NCI-H2227 treated with DMSO at 0.1 percent for 48 hours (cell line): ENCODE measurements at regions not wholly inside any gene's neighbourhood (a gene's known extent, or its start where the extent isn't known, plus 50 kb on each side); places are given as distances from the start of the nearest gene placed in this dataset.
"Not testable (repeated sequence)": the region's sequence is repeated elsewhere in the genome, so short reads cannot be mapped to it uniquely, and the experiment has no call there.

Experiments
- DNase-seq: peaks from one replicate; lab custom pipeline; 2025; lab: John Stamatoyannopoulos, UW

DNA sequence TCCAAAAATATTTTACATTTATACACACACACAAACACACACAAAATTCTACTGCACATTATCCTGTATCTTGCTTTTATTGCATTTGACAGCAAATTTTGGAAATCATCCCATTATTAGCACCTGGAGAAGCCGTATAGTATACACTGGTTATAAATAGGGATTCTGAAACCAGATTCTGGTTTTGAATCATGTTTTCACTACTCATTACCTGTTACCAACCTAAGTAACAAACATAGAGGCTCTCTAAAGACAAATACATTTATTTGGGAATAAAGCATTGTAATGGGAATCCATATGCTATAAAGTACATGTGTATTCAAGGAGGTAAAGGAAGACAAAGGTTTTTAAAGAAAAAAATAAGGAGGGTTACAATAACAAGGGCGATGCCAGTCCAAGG is 106.8 kb downstream of the OR2B2 start:
- no peak for DNase-seq

DNA sequence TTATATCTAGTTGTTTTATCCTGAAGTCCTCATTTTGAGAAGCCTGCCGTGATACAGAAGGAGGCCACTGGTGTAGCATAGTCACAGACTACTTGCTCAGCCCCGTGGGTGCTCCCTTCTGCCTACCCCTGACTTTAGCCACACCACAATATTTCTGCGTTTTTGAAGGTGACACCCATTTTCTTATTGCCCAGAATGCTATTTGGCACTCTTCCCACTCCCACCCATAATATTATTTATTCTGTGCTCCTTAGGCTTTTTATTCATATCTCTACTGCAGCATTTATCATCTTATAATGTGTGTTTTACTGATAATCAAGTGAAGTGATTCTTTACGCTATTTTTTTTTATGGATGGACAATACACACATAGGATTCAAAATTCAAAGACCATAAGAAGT is 107.3 kb downstream of the OR2B2 start:
- no peak for DNase-seq

DNA sequence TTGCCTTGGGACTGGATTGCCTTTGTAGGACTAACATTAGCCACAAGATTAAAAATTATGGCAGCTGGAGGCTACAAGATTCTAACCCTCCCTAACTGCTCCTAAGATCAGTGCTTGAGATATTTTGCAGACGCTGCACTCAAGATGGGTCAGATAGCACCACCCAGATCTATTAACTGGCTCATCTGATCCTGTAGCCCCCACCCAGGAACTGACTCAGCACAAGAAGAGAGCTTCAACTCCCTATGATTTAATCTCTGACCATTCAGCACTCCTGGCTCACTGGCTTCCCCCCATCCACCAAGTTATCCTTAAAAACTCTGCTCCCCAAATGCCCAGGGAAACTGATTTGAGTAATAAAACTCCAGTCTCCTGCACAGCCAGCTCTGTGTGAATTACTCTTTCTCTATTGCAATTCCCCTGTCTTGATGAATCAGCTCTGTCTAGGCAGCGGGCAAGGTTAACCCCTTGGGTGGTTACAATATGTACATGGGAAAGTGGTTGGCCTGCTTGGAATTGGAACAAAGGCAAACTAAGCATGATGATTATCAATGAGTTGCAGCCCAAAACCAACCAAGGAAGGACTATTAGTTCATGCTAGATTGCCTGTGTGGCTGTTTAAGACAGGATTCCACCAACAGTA is 111.3 kb downstream of the OR2B2 start:
- no peak for DNase-seq

DNA sequence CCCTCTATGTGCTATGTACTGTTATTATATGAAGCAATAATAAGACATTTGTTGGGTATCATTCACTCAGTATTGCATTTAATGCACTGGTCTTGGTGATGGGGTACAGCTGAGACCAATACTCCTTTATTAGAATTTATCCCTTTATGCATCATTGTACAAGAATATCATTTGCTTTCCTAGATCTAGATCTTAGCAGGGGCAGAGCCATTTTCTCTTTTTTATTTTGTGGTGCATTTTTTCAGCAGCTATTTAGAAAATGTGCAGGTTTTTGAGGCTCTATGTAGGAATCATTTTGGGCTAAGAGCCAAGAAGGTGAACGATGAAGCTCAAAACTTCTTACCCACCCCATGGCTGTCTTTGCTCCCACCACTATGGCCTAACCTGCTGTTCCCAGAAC is 114.2 kb downstream of the OR2B2 start:
- DNase-seq: no peak

DNA sequence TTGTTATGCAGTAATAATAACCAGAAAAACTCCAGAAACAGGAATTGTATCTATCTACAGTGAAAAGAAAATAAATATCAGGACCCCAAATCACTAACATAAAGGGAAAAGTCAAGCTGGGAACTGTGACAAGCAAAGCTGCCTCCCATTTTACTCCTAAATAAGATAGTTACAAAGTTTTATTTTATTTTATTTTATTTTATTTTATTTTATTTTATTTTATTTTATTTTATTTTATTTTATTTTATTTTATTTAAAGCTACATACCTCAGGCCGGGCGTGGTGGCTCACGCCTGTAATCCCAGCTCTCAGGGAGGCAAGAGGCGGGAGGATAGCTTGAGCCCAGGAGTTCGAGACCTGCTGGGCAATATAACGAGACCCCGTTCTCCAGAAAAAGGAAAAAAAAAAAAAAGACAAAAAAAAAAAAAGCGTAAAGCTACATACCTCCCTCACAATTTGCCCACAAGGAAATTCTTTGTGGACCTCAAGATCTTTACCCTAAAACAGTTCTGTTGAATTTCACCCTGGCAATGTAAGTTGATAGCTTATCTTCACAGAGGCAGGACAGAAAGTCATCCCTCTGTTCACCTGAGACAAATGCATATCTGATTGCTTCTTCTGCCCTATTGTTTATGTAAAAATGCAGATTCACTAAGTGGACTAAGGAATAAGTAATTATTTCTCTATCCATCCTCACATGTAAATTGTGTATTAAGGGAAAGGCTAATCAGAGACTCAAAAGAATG is 115.3 kb downstream of the OR2B2 start:
- not testable (repeated sequence) for DNase-seq

DNA sequence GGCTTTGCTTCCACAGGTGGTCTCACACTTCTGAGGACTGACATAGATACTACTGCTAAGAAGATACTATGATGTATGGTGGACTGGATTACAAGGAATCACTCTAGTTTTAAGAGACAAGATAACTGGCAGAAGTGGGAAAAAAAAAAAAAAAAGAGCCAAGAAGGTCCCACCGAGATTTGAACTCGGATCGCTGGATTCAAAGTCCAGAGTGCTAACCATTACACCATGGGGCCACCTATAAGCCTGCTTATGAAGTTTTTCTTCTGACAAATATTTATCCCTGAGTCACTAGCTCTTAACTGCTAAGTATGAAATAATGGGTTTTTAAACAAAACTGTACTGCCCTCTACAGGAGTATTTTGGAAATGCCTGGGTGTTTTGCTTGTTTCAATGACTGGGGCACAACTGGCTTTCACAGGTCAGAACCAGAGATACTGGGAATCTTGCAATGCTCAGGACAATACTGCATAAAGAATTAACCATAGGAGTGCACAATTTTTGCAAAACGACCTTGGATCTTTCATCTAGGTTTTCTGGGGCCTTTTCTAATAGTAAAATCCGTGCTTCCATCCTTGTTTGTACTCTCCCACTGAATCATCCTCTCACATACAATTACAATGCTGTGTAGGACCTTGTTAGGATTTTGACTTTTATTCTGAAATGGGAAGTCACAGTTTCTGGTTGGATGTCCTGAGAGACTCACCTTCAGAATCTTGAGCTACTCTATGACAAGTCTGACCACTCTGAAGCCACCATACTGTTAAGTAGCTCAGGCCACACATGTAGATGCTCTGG is 116.3 kb downstream of the OR2B2 start:
- DNase-seq: peak; percentile 93

DNA sequence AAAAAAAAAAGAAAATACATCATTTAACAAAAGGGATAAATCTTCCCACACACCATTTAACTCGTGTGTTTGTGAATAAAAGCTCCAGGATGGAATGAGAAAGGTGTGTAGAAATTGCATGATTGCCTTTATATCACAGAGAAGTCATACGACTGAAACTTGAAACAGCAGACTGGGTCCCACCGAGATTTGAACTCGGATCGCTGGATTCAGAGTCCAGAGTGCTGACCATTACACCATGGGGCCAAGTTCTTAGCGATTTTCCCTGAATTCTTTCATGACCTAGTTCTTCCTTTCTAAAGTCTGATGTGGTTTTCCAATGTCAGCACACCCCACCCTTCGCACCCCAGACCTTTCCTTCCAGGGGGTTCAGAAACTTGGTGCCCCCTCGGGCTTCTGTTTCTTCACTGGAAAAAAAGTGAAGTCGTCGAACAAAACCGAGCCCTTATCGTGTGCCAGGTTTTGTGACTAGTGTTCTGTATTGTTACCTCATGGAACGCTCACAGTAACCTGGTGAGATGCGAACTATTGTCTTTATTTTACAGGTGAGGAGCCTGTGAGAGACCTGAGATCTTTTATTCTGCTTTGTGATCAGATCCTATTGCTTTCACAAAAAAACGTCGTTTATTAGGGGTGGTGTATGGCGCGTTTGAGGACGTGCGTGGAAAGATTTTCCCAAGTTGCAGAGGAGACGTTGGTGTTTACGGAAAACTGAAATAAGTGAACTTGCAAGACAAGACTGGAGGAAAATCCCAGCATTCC is 120.8 kb downstream of the OR2B2 start:
- DNase-seq: peak; percentile 82

DNA sequence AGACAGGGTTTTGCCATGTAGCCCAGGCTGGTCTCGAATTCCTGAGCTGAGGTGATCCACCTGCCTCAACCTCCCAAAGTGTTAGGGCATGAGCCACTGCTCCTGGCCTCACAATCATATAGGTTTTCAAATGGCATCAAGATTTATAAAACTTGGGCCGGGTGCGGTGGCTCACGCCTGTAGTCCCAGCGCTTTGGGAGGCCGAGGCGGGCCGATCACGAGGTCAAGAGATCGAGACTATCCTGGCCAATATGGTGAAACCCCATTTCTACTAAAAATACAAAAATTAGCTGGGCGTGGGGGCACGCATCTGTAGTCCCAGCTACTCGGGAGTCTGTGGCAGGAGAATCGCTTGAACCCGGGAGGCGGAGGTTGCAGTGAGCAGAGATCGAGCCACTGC is 123.8 kb downstream of the OR2B2 start:
- not testable (repeated sequence) for DNase-seq

DNA sequence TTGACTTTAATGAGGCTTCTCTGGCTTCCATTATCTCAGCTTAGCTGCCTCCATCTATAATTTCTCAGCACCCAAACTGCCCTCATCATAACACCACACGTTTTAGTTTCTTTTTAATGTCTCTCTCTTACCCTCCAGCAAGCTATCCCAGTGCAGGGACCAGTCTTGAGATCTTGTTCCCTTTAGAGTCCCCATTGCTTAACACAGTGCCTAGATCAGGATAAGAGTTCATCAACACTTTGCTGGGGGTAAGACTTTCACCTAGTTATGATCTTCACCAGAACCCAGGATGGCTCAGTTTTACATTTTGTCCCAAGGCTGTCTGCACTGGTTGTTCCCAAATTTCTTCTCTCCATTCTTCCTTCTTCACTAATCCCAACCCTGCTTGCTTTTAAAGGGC is 126.1 kb downstream of the OR2B2 start:
- no peak for DNase-seq

DNA sequence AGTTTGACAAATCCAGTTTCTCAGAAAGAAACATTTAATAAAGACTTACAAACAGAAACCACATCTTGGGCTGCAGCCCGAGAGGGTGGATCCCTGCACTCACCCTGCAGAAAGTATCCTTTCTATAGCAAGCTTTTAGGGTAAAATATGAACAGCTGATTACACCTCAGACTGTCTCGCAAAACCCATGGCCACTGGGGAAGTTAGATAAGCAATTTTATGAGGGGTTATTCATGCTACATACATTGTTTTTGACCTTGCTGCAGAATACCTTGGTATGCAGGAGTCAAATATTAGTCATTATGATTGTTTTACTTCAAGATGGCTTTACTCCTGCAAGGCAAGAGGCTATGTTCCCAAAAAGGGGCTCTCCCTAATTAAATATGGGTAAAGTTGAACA is 126.9 kb downstream of the OR2B2 start:
- no peak for DNase-seq

DNA sequence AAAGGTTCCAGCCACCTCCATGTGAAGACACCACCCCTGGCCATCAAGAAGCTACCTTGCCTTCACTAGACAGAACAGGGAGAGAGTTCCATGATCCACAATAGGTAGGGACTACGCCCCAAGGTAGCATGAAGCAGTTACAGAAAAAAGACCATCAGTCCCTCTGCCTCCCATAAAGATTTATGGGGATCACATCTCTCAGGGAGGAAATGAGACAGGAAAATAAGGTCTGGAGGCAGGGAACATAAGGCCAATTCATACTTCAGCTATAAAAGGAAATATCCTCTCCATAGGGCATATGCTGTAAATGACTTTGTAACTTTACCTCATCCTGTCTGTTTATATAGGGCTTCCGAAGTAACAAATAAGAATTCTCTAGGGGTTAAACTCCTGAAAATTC is 129.4 kb downstream of the OR2B2 start:
- no peak for DNase-seq

DNA sequence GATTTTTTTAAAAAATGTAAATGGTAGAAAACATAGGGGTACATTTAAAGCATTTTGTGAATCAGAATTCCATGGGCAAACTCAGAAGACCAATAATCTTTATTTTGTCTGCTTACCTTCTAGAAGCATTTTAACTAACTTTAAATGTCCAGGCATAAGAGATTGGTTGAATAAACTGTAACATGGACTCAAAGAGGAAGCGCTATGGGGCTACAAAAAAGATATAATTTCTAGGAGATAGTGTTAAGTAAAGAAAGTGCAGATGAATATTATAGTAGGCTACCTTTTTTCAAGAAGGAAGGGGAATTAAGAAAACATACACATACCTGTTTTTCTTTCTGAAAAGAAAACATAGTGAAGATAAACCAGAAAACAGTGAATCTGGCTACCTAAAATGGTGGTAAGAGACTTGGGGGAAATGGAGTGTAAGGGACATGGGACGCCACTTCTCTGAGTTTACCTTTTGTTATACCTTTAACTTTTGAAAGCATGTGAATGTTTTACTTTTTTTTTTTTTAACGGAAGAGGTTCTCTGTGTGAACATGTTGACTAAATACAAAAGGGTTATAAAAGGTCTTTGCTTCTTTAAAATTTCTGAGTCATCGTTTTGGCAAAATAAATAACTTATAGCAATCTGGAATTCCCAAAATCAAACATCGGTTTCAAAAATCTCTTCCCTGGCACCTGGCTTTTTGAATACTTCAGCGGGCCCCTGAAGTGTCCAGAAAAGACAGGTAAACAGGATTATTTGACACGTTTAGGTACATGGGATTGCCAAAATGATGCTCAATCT is 133.4 kb downstream of the OR2B2 start:
- peak; percentile 18 for DNase-seq

DNA sequence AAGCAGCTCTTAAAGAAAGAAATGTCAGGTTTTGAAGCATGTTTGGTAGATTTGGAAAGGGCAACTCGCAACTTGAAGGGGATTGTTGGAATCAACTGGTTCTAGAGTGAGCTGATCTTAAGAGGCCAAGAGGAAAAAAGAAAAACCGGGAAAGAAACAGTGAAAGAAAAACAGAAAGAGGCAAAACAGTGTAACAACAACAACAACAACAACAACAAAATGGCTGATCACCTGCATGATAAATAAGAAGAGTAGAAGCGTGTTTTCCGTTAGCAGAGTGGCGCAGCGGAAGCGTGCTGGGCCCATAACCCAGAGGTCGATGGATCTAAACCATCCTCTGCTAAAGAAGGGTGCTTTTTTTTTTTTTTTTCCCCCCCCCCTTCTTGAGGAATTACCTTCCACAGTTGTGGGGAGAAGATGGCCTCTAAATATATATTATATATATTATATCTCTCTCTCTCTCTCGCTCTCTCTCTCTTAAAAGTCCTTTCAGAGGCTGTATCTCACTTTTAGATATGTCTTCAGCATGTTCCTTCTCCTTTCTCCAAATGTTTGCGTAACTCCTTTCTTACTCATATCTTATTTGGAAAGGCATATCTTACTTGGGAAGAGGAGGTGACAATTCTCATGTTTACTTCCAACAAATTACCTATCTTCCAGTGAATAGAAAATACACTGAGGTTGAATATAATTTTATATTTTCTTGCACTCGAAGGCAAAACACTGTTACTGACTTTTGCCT is 134.4 kb downstream of the OR2B2 start:
- peak; percentile 71 for DNase-seq

DNA sequence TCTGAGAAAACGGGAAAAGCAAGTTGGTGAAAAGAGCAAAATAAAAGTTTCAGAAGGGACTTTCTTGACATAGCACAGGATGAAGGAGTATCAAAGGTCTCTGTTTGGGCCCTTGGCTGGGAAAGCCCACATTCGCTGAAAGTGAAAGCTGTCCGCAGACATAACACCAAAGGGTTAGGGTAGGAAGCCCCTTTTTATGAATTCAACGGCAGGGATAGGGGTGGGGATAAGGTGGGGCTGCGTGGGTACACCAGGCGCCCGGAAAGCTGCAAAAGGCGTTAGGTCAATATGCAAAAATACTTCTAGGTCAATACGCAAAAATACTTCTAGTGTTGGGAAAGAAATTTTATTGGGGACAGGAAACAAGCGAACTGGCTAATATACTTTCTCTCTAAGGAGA is 135.1 kb downstream of the OR2B2 start:
- peak; percentile 66 for DNase-seq

DNA sequence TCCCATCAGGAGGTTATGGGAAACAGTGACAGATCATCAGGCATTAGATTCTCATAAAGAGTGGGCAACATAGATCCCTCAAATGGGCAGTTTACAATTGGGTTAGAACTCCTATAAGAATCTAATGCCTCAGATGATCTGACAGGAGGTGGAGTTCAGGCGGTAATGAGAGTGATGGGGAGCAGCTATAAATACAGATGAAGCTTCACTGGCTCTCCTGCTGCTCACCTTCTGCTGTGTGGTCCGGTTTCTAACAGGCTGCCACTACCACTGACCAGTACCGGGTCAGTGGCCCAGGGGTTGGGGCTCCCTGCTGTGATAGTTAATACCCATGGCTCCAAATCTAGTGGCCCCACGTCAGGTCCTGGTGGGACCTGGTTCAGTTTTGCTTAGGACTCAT is 135.7 kb downstream of the OR2B2 start:
- no peak for DNase-seq

DNA sequence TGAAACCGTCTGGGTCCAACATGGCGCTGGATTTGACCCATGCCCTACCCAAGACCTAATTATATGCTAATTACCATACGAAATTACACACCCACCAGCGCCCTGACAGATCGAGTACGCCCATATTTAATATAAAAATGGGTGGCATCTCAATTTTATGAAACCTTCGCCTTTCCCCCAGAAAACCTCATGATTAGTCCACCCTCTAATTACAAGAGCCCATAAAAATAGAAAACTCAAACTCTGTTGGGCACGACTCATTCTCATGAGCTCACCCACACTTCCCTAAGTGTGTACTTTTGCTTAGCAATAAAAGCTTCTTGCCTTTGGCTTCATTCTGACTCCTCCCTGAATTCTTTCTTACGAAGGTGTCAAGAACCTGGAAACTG is 136.4 kb downstream of the OR2B2 start:
- no peak for DNase-seq

DNA sequence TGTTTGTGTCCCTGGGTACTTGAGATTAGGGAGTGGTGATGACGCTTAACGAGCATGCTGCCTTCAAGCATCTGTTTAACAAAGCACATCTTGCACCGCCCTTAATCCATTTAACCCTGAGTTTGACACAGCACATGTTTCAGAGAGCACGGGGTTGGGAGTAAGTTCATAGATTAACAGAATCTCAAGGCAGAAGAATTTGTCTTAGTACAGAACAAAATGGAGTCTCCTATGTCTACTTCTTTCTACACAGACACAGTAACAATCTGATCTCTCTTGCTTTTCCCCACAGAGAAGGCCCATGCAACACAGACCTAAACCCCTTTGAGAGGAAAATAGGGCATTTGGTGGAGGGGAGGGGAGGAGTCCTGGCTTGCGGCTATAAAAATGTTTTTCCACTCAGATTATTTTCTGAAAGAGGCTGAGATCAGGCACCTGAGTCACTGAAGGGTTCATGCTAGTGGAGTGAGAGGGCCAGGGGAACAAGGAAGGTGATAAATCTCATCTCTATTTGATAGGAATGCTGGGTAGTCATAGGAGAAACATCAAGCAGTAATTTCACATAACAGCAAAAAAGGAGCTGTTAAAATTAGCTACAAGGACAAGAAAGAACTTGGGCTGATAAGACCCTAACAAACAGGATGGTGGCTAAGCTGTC is 136.9 kb downstream of the OR2B2 start:
- not testable (repeated sequence) for DNase-seq

DNA sequence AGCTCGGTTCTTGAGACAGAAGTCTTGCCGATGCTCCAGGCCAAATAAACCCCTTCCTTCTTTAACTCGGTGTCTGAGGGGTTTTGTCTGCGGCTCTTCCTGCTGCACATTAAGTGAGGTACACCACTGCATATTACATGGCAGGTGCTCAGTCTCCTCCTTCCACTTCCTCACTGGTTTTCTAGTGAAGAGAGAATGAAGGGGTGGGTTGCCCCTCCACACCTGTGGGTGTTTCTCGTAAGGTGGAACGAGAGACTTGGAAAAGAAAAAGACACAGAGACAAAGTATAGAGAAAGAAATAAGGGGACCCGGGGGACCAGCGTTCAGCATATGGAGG is 138.0 kb downstream of the OR2B2 start:
- not testable (repeated sequence) for DNase-seq

DNA sequence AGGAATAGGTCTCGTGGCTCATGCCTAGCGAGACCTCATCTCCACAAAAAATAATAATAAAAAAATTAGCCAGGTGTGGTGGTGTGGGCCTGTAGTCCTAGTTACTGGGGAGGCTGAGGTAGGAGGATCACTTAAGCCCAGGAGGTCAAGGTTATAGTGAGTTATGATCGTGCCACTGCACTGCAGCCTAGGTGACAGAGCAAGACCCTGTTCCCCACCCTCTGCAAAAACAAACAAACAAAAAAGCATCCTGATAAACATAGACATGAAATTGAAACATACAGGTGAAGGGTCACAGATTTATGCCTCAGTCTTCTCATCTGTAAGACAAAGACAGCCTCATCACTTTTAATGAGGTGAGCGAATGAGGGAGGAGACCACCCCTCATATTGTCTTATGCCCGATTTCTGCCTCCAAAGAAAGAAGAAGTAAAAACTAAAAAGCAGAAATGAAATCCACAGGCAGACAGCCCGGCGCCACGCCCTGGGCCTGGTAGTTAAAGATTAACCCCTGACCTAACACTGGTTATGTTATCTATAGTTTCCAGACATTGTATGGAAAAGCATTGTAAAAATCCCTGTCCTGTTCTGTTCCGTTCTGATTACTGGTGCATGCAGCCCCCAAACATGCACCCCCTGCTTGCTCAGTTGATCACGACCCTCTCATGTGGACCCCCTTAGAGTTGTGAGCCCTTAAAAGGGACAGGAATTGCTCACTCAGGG is 138.5 kb downstream of the OR2B2 start:
- not testable (repeated sequence) for DNase-seq
